GM13976 (cell line): ENCODE measurements at regions not wholly inside any gene's neighbourhood (a gene's known extent, or its start where the extent isn't known, plus 50 kb on each side); places are given as distances from the start of the nearest gene placed in this dataset.

Experiments used
- DNase-seq: peaks from one replicate; pipeline ENCODE4 v3.0.0; 2012; ENCODE audit warnings: low spot score
- in situ Hi-C: fragments of 300-500 bp; cut with MboI; formaldehyde crosslinking; loops from one replicate; pipeline ENCODE4 v1.12.0; 2022; ENCODE audit warnings: low sequenced_read_pairs, mixed read lengths, inconsistent platforms; ENCODE audit not compliant: unreplicated experiment
- TF ChIP-seq, protein P1 (sequence below): IDR thresholded peaks from 2 replicates; pipeline ENCODE4 v1.5.1; 2012; ENCODE audit warnings: borderline replicate concordance, mild to moderate bottlenecking; ENCODE audit not compliant: insufficient read depth; ENCODE audit errors: extremely low read depth, missing control alignments, control extremely low read depth

DNA sequence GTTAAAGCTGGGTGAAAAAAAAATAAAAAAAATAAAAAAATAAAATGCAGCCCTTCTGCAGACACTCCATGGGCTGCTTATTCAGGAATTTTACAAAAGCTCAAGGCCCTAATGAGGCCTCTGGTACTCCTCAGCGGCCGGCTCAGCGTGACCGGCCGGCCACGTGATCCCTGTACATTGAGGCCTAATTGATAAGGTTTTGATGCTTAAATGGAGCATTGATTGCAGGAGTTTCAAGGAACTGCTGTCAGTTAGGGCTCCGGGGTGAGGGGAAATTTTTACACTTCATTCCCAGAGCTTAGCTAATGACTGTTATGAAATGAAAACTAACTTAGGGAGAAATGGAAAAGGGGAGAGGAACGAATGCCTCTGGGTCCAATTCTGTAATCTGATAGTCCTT, 368.8 kb upstream of the KIRREL3 start:
- in situ Hi-C loops, result no loop called here
- TF ChIP-seq, protein P1, sequence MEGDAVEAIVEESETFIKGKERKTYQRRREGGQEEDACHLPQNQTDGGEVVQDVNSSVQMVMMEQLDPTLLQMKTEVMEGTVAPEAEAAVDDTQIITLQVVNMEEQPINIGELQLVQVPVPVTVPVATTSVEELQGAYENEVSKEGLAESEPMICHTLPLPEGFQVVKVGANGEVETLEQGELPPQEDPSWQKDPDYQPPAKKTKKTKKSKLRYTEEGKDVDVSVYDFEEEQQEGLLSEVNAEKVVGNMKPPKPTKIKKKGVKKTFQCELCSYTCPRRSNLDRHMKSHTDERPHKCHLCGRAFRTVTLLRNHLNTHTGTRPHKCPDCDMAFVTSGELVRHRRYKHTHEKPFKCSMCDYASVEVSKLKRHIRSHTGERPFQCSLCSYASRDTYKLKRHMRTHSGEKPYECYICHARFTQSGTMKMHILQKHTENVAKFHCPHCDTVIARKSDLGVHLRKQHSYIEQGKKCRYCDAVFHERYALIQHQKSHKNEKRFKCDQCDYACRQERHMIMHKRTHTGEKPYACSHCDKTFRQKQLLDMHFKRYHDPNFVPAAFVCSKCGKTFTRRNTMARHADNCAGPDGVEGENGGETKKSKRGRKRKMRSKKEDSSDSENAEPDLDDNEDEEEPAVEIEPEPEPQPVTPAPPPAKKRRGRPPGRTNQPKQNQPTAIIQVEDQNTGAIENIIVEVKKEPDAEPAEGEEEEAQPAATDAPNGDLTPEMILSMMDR, result no peak
- DNase-seq, result no peak

DNA sequence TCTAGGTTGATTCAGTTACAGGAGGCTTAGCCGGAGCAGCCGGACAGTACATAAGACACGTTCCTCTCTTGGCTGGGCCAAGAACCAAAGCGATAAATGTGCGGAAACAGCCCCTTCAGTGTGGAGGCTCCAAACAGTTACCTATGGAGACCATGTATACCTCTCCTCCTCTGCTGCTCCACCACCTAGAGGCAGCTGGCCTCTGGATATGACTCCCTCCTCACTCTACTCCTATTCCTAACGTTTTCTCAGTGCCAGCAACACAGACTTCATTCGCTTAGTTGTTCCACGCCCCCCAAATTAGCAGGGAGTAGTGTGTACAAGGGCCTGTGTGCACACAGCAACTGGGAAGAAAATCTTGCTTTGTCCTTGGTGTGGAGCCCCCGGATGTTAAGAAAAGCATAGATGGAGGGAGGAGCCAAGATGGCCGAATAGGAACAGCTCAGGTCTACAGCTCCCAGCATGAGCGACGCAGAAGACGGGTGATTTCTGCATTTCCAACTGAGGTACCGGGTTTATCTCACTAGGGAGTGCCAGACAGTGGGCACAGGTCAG, 362.3 kb upstream of the KIRREL3 start:
- in situ Hi-C loops, result no loop called here
- no peak for DNase-seq
- TF ChIP-seq, protein P1, result no peak

DNA sequence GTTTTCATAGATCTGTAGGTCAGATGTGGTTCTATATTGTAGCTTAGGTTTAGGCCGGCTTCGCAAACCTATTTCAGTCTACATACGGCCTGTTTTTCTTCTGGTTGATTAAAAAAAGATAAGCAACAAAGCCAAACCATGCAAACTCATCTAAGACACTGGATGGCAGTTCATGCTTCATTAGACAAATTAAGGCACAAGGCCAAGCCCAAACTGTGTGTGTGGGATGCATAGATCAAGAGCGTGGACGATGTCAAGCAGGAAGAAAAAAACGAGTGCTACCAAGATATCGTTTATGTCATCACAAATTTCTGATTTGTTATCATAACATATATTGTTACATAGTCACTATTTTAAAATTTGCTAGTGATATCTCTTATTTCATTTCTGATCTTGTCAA, 357.6 kb upstream of the KIRREL3 start:
- no peak for DNase-seq
- in situ Hi-C loops, result no loop called here
- TF ChIP-seq, protein P1, result no peak

DNA sequence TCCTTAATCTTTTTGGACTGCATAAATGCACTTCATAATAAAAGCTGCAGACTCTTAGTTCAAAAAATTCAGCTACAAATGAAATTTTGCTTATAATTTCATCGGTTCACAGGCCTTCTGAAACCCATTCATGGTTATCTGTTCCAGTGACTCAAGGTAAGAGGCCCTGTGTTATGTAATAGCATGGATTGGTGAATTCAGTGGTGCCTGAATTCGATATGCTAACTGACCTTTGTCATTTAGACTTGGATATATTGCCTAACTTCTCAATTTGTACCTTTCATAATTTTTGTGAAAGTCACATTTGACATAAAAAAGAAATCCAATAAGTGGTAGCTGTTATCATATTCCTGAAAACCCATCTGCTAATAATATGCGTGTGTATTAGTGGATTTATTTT, 349.9 kb upstream of the KIRREL3 start:
- in situ Hi-C loops, result no loop called here
- TF ChIP-seq, protein P1, result no peak
- no peak for DNase-seq

DNA sequence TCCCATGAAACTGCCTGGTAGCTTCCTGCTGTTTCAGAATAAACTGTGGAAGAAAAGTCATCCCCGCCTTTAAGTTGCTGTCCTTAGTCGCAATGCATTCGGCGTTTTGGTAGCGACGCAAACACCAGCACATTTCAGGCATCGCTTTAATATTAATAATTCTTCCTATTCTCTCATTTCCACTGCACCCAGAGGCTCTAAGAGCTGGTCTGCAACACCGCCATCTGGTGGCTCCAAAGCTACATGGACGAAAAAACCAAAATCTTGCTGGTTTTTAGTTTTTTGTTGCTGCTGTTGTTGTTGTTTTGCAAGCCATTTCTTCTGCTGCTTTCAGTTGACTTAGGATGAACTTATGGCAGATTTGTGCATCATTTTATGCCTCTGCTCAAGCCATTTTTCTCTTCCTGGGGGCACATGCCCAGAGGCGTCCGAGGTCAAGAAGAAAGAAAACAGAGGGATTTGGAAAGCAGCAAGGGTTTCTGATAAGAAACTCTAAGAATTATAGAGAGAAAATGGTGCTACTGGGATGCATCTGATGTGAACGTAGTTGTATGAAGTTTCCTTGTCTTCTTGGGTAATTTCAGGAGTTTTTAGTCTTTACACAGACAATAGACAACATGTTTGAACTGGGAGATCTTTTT, 345.4 kb upstream of the KIRREL3 start:
- in situ Hi-C loops, result loop anchor here (25.0 kb wide), 1 partner anchor 909 kb away; no protein-coding TSS in a partner anchor
- peak; percentile 60 for DNase-seq
- TF ChIP-seq, protein P1, result peak; percentile 71

DNA sequence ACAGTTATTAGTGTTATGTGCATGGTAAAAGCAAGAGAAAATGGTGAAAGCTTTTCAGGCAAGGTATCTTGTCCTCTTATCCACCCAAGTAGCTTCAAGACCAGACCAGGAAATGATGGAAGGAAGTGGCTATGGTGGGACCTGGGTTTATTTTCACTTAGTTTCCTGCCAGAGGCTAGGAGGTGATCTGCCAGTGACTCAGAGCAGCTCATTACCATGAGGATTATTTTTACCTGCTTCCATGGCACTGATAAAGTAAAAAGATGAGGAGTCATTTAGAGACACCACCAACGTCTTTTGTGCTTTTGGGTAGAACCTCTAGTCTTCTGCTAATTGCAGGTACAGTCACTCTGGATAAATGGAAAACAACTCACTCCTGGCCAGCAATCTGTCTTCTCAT, 339.9 kb upstream of the KIRREL3 start:
- in situ Hi-C loops, result loop anchor here (25.0 kb wide), 1 partner anchor 903 kb away; no protein-coding TSS in a partner anchor
- TF ChIP-seq, protein P1, result no peak
- DNase-seq, result no peak

DNA sequence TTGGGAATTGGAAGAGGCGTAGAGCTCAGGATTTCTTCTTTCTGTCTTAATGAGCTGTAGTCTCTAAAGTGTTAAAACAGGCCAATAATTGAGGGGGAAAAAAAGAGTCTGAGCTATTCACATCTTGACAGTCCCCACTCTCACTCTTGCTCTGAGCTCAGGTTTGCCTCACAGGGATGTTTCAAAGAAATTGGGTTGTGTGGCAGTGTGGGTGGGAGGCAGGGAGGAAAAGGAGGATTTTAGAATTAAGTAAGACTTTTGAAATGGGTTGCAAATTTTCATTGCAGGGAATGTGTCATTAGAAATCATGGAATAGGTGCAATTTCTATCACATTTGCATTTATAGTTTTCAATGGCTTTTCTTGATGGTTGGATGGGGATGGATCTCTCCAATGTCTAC, 338.8 kb upstream of the KIRREL3 start:
- TF ChIP-seq, protein P1, result no peak
- in situ Hi-C loops, result loop anchor here (25.0 kb wide), 1 partner anchor 902 kb away; no protein-coding TSS in a partner anchor
- no peak for DNase-seq
